ENCODE measurements at regions not wholly inside any gene's neighbourhood (a gene's known extent, or its start where the extent isn't known, plus 50 kb on each side); places are given as distances from the start of the nearest gene placed in this dataset.

DNA sequence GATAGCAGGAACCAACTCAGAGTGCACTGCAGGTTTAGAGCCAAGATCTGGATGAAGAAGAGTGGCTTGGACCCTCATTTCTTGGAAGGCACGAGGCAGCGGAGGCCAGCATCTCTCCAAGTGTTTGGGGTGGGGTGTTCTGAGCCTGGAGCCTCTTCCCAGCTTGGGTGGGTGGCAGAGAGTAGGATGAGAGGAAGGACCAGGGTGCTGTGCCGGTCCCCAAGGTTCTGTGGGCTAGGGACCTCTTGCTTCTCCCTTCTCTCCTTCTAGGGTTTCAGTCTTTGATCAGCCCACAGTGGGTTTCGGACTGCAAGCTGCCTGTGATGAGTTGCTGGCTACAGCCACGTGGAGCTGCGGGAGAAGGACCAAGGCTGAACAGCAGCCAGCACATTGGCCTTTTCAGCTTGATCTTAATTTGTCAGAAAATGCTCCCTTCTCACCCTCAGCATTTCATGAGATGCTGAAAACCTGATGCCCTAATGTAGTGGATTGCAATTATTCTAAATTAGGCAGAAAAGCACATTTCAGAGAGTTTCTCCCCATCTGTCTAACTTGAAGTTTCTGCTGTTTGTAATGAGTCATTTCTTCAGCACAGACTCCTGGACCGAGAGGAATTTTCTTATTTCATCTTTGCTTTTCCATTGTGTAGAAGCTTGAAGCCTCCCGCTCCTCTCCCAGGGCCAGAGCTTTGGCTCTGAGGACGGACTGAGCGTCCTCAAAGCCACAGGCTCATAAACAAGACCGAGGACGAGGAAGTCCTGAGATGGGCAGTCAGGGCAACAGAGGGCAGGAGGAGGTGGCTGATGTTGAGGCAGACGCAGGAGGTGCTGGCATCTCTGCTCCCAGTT, 99.1 kb upstream of the HDAC4 start:
- TF ChIP-seq KLF9 (tag by site-specific recombination; IDR thresholded peaks at IDR 0.05; ENCODE audit: low read depth) (no peak), KLF1 (tag by site-specific recombination; IDR thresholded peaks at IDR 0.05) (no peak), FEZF1 (tag by site-specific recombination; IDR thresholded peaks at IDR 0.05) (no peak), ZNF248 (tag by site-specific recombination; IDR thresholded peaks at IDR 0.05) (no peak), SP7 (tag by site-specific recombination; IDR thresholded peaks at IDR 0.05) (no peak), ZBTB1 (tag by site-specific recombination; IDR thresholded peaks at IDR 0.05) (no peak), ZNF266 (tag by site-specific recombination; IDR thresholded peaks at IDR 0.05; ENCODE audit: low read depth) (no peak), KLF8 (tag by site-specific recombination; IDR thresholded peaks at IDR 0.05) (no peak), WT1 (tag by site-specific recombination; IDR thresholded peaks at IDR 0.05) (no peak), ZFP37 (tag by site-specific recombination; IDR thresholded peaks at IDR 0.05) (no peak)
- TF ChIP-seq, protein P1, sequence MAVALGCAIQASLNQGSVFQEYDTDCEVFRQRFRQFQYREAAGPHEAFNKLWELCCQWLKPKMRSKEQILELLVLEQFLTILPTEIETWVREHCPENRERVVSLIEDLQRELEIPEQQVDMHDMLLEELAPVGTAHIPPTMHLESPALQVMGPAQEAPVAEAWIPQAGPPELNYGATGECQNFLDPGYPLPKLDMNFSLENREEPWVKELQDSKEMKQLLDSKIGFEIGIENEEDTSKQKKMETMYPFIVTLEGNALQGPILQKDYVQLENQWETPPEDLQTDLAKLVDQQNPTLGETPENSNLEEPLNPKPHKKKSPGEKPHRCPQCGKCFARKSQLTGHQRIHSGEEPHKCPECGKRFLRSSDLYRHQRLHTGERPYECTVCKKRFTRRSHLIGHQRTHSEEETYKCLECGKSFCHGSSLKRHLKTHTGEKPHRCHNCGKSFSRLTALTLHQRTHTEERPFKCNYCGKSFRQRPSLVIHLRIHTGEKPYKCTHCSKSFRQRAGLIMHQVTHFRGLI (tag by site-specific recombination; IDR thresholded peaks at IDR 0.05): no peak
- Histone ChIP-seq H3K27ac (ENCODE audit: extremely low read depth, low read depth, low read length) (no peak overlapping the region), H3K36me3 (ENCODE audit: control insufficient read depth in 2 of 2, insufficient read depth in 1 of 2, low read length in 2 of 2) (no peaks in the 10 kb centered on the region), H3K9me3 (ENCODE audit: control insufficient read depth, insufficient read depth, low read depth, low read length) (no peaks in the 10 kb centered on the region), H3K4me1 (ENCODE audit: control insufficient read depth, insufficient read depth, low read length) (no peaks in the 10 kb centered on the region), H3K4me3 (ENCODE audit: low read depth, low read length) (no peak overlapping the region)
- POLR2A ChIA-PET: no interaction called here
- CTCF ChIA-PET: no interaction called here

- H3K4me3 ChIP-seq (ENCODE audit: low read depth, low read length): no peak overlapping the region
- H3K4me1 ChIP-seq (ENCODE audit: control insufficient read depth, insufficient read depth, low read length): no peaks in the 10 kb centered on the region
- H3K27ac ChIP-seq (ENCODE audit: extremely low read depth, low read depth, low read length): no peak overlapping the region
- ChIA-PET POLR2A (no interaction called here), CTCF (interaction anchor here (0.6 kb wide), 1 partner anchor 227 kb away, joined by 3 read pairs; no protein-coding TSS in a partner anchor)
- H3K36me3 ChIP-seq (ENCODE audit: control insufficient read depth in 2 of 2, insufficient read depth in 1 of 2, low read length in 2 of 2): no peaks in the 10 kb centered on the region
- H3K9me3 ChIP-seq (ENCODE audit: control insufficient read depth, insufficient read depth, low read depth, low read length): no peaks in the 10 kb centered on the region
- no peak for TF ChIP-seq SP2 (tag by site-specific recombination; IDR thresholded peaks at IDR 0.05)
- no peak for TF ChIP-seq TCF7L2 (IDR thresholded peaks at IDR 0.05; ENCODE audit: borderline replicate concordance, low read depth, low read length)
- no peak for TF ChIP-seq OVOL3 (tag by site-specific recombination; IDR thresholded peaks at IDR 0.05)
- TF ChIP-seq OSR2 (tag by site-specific recombination; IDR thresholded peaks at IDR 0.05): no peak
- no peak for TF ChIP-seq ZNF37A (tag by site-specific recombination; IDR thresholded peaks at IDR 0.05)
- no peak for TF ChIP-seq GLI2 (tag by site-specific recombination; IDR thresholded peaks at IDR 0.05; ENCODE audit: borderline replicate concordance, low read depth)
- TF ChIP-seq ZBTB1 (tag by site-specific recombination; IDR thresholded peaks at IDR 0.05): no peak
- no peak for TF ChIP-seq YY1 (tag by site-specific recombination; IDR thresholded peaks at IDR 0.05)
- TF ChIP-seq, protein P2, sequence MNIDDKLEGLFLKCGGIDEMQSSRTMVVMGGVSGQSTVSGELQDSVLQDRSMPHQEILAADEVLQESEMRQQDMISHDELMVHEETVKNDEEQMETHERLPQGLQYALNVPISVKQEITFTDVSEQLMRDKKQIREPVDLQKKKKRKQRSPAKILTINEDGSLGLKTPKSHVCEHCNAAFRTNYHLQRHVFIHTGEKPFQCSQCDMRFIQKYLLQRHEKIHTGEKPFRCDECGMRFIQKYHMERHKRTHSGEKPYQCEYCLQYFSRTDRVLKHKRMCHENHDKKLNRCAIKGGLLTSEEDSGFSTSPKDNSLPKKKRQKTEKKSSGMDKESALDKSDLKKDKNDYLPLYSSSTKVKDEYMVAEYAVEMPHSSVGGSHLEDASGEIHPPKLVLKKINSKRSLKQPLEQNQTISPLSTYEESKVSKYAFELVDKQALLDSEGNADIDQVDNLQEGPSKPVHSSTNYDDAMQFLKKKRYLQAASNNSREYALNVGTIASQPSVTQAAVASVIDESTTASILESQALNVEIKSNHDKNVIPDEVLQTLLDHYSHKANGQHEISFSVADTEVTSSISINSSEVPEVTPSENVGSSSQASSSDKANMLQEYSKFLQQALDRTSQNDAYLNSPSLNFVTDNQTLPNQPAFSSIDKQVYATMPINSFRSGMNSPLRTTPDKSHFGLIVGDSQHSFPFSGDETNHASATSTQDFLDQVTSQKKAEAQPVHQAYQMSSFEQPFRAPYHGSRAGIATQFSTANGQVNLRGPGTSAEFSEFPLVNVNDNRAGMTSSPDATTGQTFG (tag by site-specific recombination; IDR thresholded peaks at IDR 0.05; ENCODE audit: borderline replicate concordance): no peak
- TF ChIP-seq ZNF175 (tag by site-specific recombination; IDR thresholded peaks at IDR 0.05): no peak
- TF ChIP-seq ZNF140 (tag by site-specific recombination; IDR thresholded peaks at IDR 0.05): no peak
- TF ChIP-seq ZBTB8A (tag by site-specific recombination; IDR thresholded peaks at IDR 0.05): no peak
- TF ChIP-seq ZNF391 (tag by site-specific recombination; IDR thresholded peaks at IDR 0.05; ENCODE audit: borderline replicate concordance, low read depth): no peak
These were observed 98.3 kb upstream of the HDAC4 start for GRCh38 chr2:239498981-239499634.

Measured in HEK293 (cell line).